ENCODE measurements at regions not wholly inside any gene's neighbourhood (a gene's known extent, or its start where the extent isn't known, plus 50 kb on each side); places are given as distances from the start of the nearest gene placed in this dataset.

DNA sequence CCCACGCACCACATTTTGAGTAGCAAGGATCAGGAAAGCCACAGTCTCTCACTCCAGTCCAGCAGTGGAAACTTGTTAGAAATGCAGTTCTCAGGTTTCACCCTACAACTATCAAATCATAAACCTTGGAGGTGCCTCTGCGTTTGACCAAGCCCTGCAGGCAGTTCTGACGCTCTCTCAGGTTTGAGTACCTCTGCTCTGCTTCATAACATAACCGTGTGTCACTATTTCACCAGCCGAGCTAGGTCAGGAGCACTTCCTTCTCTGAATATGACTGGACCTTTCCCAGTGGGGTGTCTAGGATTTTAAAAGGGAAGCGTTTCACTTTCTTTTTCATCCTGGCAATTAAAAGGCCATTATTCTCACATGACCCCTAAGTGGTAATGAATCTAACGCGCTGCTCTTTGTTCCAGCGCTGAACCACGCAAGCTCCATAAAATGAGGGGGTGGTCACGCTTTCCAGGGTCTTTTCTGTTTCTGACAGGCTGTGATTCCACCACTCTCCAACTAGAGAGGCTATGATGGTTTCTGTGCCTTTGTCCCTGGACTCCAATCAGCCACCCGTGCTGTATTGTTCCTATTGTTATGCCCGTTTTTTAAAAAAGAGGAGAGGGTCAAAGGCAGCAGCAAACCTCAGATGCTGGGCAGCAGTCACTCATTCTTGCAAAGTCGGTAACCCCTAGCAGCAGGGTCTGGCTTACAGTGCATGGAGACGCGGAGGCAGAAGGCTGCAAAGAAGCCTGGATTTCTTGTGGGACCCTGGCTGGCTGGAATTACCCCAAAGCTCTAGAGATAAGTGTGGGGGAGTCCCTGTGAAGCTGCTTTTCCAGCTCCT is 75.2 kb upstream of the CTNNA2 start:
- Histone ChIP-seq H3K27me3 (ENCODE audit: insufficient read depth, low read depth, low read length) (peaks cover 19% of the 10 kb centered on the region), H3K36me3 (ENCODE audit: insufficient read depth, low read length) (no peaks in the 10 kb centered on the region), H2AFZ (ENCODE audit: low read depth, low read length) (no peak overlapping the region), H3K9ac (ENCODE audit: low read length) (no peak overlapping the region), H3K27ac (ENCODE audit: low read length) (peak overlapping the region; percentile 1), H4K20me1 (ENCODE audit: insufficient read depth) (no peaks in the 10 kb centered on the region), H3F3A (ENCODE audit: insufficient read depth, low read length, poor library complexity, severe bottlenecking) (no peaks in the 10 kb centered on the region), H3K9me2 (ENCODE audit: insufficient read depth, low read length) (no peaks in the 10 kb centered on the region), H3K79me2 (replicated peaks; ENCODE audit: insufficient read depth, low read length) (no peaks in the 10 kb centered on the region), H3K4me2 (ENCODE audit: low read length) (no peak overlapping the region), H3K9me3 (ENCODE audit: low read length) (no peaks in the 10 kb centered on the region), H3K4me3 (ENCODE audit: low read length) (peak overlapping the region; percentile 12)
- no peak for TF ChIP-seq RAD21 (conservative IDR thresholded peaks at IDR 0.05)
- TF ChIP-seq EZH2 (IDR thresholded peaks at IDR 0.05; ENCODE audit: borderline replicate concordance, insufficient read depth, low read length, poor library complexity, severe bottlenecking) = no peak
- TF ChIP-seq SMC3 (conservative IDR thresholded peaks at IDR 0.05; ENCODE audit: poor library complexity) = no peak
- TF ChIP-seq TAF1 (IDR thresholded peaks at IDR 0.05; ENCODE audit: low read depth) = no peak
- TF ChIP-seq MXI1 (conservative IDR thresholded peaks at IDR 0.05; ENCODE audit: poor library complexity, severe bottlenecking) = no peak
- no peak for TF ChIP-seq EP300 (conservative IDR thresholded peaks at IDR 0.05; ENCODE audit: poor library complexity, severe bottlenecking)
- TF ChIP-seq, protein P1, sequence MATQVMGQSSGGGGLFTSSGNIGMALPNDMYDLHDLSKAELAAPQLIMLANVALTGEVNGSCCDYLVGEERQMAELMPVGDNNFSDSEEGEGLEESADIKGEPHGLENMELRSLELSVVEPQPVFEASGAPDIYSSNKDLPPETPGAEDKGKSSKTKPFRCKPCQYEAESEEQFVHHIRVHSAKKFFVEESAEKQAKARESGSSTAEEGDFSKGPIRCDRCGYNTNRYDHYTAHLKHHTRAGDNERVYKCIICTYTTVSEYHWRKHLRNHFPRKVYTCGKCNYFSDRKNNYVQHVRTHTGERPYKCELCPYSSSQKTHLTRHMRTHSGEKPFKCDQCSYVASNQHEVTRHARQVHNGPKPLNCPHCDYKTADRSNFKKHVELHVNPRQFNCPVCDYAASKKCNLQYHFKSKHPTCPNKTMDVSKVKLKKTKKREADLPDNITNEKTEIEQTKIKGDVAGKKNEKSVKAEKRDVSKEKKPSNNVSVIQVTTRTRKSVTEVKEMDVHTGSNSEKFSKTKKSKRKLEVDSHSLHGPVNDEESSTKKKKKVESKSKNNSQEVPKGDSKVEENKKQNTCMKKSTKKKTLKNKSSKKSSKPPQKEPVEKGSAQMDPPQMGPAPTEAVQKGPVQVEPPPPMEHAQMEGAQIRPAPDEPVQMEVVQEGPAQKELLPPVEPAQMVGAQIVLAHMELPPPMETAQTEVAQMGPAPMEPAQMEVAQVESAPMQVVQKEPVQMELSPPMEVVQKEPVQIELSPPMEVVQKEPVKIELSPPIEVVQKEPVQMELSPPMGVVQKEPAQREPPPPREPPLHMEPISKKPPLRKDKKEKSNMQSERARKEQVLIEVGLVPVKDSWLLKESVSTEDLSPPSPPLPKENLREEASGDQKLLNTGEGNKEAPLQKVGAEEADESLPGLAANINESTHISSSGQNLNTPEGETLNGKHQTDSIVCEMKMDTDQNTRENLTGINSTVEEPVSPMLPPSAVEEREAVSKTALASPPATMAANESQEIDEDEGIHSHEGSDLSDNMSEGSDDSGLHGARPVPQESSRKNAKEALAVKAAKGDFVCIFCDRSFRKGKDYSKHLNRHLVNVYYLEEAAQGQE (IDR thresholded peaks at IDR 0.05; ENCODE audit: borderline replicate concordance) = no peak
- TF ChIP-seq, protein P2, sequence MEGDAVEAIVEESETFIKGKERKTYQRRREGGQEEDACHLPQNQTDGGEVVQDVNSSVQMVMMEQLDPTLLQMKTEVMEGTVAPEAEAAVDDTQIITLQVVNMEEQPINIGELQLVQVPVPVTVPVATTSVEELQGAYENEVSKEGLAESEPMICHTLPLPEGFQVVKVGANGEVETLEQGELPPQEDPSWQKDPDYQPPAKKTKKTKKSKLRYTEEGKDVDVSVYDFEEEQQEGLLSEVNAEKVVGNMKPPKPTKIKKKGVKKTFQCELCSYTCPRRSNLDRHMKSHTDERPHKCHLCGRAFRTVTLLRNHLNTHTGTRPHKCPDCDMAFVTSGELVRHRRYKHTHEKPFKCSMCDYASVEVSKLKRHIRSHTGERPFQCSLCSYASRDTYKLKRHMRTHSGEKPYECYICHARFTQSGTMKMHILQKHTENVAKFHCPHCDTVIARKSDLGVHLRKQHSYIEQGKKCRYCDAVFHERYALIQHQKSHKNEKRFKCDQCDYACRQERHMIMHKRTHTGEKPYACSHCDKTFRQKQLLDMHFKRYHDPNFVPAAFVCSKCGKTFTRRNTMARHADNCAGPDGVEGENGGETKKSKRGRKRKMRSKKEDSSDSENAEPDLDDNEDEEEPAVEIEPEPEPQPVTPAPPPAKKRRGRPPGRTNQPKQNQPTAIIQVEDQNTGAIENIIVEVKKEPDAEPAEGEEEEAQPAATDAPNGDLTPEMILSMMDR (IDR thresholded peaks at IDR 0.05; ENCODE audit: poor library complexity, severe bottlenecking) = no peak
- TF ChIP-seq POLR2AphosphoS5 (IDR thresholded peaks at IDR 0.05) = no peak

DNA sequence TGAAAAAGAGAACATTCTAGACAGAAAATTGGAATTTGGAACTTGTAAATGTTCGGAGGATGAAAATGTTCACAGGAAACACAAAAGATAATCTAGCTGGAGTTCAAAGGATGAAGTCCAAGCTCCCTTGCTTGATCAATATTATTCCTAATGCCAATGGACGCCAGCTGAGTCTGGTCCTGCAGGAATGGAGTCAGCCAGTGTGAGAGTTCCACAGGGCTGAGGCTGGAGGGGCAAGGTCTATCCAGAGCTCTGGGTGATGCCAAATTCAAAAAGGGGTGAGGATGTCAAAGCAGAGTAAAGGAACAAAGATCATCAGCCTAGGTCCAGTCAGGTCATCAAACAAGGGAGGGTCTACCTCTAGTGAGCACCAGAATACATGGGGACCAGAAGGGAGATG is 78.5 kb upstream of the CTNNA2 start:
- H3K79me2 ChIP-seq (replicated peaks; ENCODE audit: insufficient read depth, low read length) = no peaks in the 10 kb centered on the region
- no peak for TF ChIP-seq RAD21 (conservative IDR thresholded peaks at IDR 0.05)
- TF ChIP-seq, protein P2 (IDR thresholded peaks at IDR 0.05; ENCODE audit: poor library complexity, severe bottlenecking) = no peak
- TF ChIP-seq, protein P1 (IDR thresholded peaks at IDR 0.05; ENCODE audit: borderline replicate concordance) = no peak
- no peak overlapping the region for H3K9ac ChIP-seq (ENCODE audit: low read length)
- H2AFZ ChIP-seq (ENCODE audit: low read depth, low read length) = no peak overlapping the region
- H3K9me3 ChIP-seq (ENCODE audit: low read length) = no peaks in the 10 kb centered on the region
- no peak overlapping the region for H3K27ac ChIP-seq (ENCODE audit: low read length)
- H3K4me3 ChIP-seq (ENCODE audit: low read length) = no peak overlapping the region
- no peaks in the 10 kb centered on the region for H4K20me1 ChIP-seq (ENCODE audit: insufficient read depth)
- no peaks in the 10 kb centered on the region for H3K9me2 ChIP-seq (ENCODE audit: insufficient read depth, low read length)
- no peak overlapping the region for H3K4me2 ChIP-seq (ENCODE audit: low read length)
- H3F3A ChIP-seq (ENCODE audit: insufficient read depth, low read length, poor library complexity, severe bottlenecking) = no peaks in the 10 kb centered on the region
- H3K27me3 ChIP-seq (ENCODE audit: insufficient read depth, low read depth, low read length) = peaks cover 19% of the 10 kb centered on the region
- H3K36me3 ChIP-seq (ENCODE audit: insufficient read depth, low read length) = no peaks in the 10 kb centered on the region

Data from neural cell (in vitro differentiated cells).